NCI-H345 treated with DMSO at 0.1 percent for 48 hours (cell line): ENCODE measurements at regions not wholly inside any gene's neighbourhood (a gene's known extent, or its start where the extent isn't known, plus 50 kb on each side); places are given as distances from the start of the nearest gene placed in this dataset.
"Not testable (repeated sequence)": the region's sequence is repeated elsewhere in the genome, so short reads cannot be mapped to it uniquely, and the experiment has no call there.

Experiments
- DNase-seq: peaks from one replicate; lab custom pipeline; 2025; ENCODE audit not compliant: unreplicated experiment; lab: John Stamatoyannopoulos, UW

- DNase-seq: peak; percentile 52
These were observed 120.2 kb downstream of the QRSL1 start for GRCh38 chr6:106749609-106750008.

GRCh38 chr6:106748547-106749207, 119.3 kb downstream of the QRSL1 start:
- DNase-seq: peak; percentile 41

GRCh38 chr6:106747139-106747538, 117.8 kb downstream of the QRSL1 start:
- DNase-seq: peak; percentile 23

- peak; percentile 14 for DNase-seq
These were observed 117.3 kb downstream of the QRSL1 start for GRCh38 chr6:106746652-106747051.

GRCh38 chr6:106745824-106746582, 116.6 kb downstream of the QRSL1 start:
- peak; percentile 61 for DNase-seq

- peak; percentile 39 for DNase-seq
These were observed 115.9 kb downstream of the QRSL1 start for GRCh38 chr6:106745197-106745770.

- no peak for DNase-seq
These were observed 115.4 kb downstream of the QRSL1 start for GRCh38 chr6:106744781-106745180.

GRCh38 chr6:106744029-106744428, 114.7 kb downstream of the QRSL1 start:
- DNase-seq: not testable (repeated sequence)

- DNase-seq: no peak
These were observed 114.2 kb downstream of the QRSL1 start for GRCh38 chr6:106743612-106744011.

GRCh38 chr6:106740287-106740686, 110.9 kb downstream of the QRSL1 start:
- no peak for DNase-seq

GRCh38 chr6:106739387-106739786, 110.0 kb downstream of the QRSL1 start:
- no peak for DNase-seq

- no peak for DNase-seq
These were observed 107.1 kb downstream of the QRSL1 start for GRCh38 chr6:106736502-106736901.

GRCh38 chr6:106735828-106736227, 106.5 kb downstream of the QRSL1 start:
- DNase-seq: no peak

GRCh38 chr6:106735136-106735633, 105.8 kb downstream of the QRSL1 start:
- no peak for DNase-seq

- DNase-seq: no peak
These were observed 104.0 kb downstream of the QRSL1 start for GRCh38 chr6:106733386-106733785.

GRCh38 chr6:106732376-106732940, 103.1 kb downstream of the QRSL1 start:
- DNase-seq: no peak

- DNase-seq: no peak
These were observed 102.4 kb downstream of the QRSL1 start for GRCh38 chr6:106731843-106732160.

GRCh38 chr6:106731144-106731842, 101.9 kb downstream of the QRSL1 start:
- DNase-seq: no peak

- DNase-seq: no peak
These were observed 101.3 kb downstream of the QRSL1 start for GRCh38 chr6:106730718-106731117.

GRCh38 chr6:106730264-106730663, 100.9 kb downstream of the QRSL1 start:
- no peak for DNase-seq

GRCh38 chr6:106729841-106730240, 100.5 kb downstream of the QRSL1 start:
- no peak for DNase-seq
